HEK293 (cell line): ENCODE measurements at regions not wholly inside any gene's neighbourhood (a gene's known extent, or its start where the extent isn't known, plus 50 kb on each side); places are given as distances from the start of the nearest gene placed in this dataset.

Experiments
- CTCF ChIP-seq: fragments of 450-650 bp; formaldehyde crosslinking; IDR thresholded peaks from 2 replicates; pipeline ENCODE4 v1.5.1; 2016; ENCODE audit warnings: missing biosample characterization, missing genetic modification characterization
- GLI4 ChIP-seq: fragments of 450-650 bp; formaldehyde crosslinking; IDR thresholded peaks from 2 replicates; pipeline ENCODE4 v1.5.1; 2016; ENCODE audit warnings: missing biosample characterization, missing genetic modification characterization
- HOXA7 ChIP-seq: sonication (generic); formaldehyde crosslinking; IDR thresholded peaks from 2 replicates; pipeline ENCODE4 v1.8.1; 2022; ENCODE audit warnings: missing genetic modification reagents, borderline replicate concordance
- SCRT1 ChIP-seq: fragments of 450-650 bp; formaldehyde crosslinking; IDR thresholded peaks from 2 replicates; pipeline ENCODE4 v1.5.1; 2016; ENCODE audit warnings: missing biosample characterization, missing genetic modification characterization, borderline replicate concordance
- TCF7L2 ChIP-seq: IDR thresholded peaks from 2 replicates; pipeline ENCODE4 v1.6.1; 2011; ENCODE audit warnings: low read depth, mild to moderate bottlenecking, inconsistent platforms, low read length, moderate library complexity, borderline replicate concordance
- YY1 ChIP-seq: fragments of 450-650 bp; formaldehyde crosslinking; IDR thresholded peaks from 2 replicates; pipeline ENCODE4 v1.5.1; 2018; ENCODE audit warnings: missing biosample characterization, missing genetic modification characterization
- ZBTB11 ChIP-seq: fragments of 450-650 bp; formaldehyde crosslinking; conservative IDR thresholded peaks from 2 replicates; pipeline ENCODE4 v1.5.1; 2016; ENCODE audit warnings: low read depth, missing biosample characterization, missing genetic modification characterization
- ZBTB7A ChIP-seq: fragments of 450-650 bp; formaldehyde crosslinking; IDR thresholded peaks from 2 replicates; pipeline ENCODE4 v1.5.1; 2016; ENCODE audit warnings: low read depth, missing biosample characterization, missing genetic modification characterization
- ZEB2 ChIP-seq: fragments of 450-650 bp; formaldehyde crosslinking; IDR thresholded peaks from 2 replicates; pipeline ENCODE4 v1.5.1; 2016; ENCODE audit warnings: missing biosample characterization, missing genetic modification characterization
- ZXDB ChIP-seq: fragments of 450-650 bp; formaldehyde crosslinking; IDR thresholded peaks from 2 replicates; pipeline ENCODE4 v1.5.1; 2016; ENCODE audit warnings: missing biosample characterization, missing genetic modification characterization
- TF ChIP-seq, protein P1 (sequence below): fragments of 450-650 bp; formaldehyde crosslinking; IDR thresholded peaks from 2 replicates; pipeline ENCODE4 v1.5.1; 2016; ENCODE audit warnings: missing biosample characterization, missing genetic modification characterization
- TF ChIP-seq, protein P2 (sequence below): fragments of 450-650 bp; formaldehyde crosslinking; IDR thresholded peaks from 2 replicates; pipeline ENCODE4 v1.5.1; 2016; ENCODE audit warnings: missing biosample characterization, missing genetic modification characterization

- TF ChIP-seq ZEB2: no peak
- TF ChIP-seq, protein P1, sequence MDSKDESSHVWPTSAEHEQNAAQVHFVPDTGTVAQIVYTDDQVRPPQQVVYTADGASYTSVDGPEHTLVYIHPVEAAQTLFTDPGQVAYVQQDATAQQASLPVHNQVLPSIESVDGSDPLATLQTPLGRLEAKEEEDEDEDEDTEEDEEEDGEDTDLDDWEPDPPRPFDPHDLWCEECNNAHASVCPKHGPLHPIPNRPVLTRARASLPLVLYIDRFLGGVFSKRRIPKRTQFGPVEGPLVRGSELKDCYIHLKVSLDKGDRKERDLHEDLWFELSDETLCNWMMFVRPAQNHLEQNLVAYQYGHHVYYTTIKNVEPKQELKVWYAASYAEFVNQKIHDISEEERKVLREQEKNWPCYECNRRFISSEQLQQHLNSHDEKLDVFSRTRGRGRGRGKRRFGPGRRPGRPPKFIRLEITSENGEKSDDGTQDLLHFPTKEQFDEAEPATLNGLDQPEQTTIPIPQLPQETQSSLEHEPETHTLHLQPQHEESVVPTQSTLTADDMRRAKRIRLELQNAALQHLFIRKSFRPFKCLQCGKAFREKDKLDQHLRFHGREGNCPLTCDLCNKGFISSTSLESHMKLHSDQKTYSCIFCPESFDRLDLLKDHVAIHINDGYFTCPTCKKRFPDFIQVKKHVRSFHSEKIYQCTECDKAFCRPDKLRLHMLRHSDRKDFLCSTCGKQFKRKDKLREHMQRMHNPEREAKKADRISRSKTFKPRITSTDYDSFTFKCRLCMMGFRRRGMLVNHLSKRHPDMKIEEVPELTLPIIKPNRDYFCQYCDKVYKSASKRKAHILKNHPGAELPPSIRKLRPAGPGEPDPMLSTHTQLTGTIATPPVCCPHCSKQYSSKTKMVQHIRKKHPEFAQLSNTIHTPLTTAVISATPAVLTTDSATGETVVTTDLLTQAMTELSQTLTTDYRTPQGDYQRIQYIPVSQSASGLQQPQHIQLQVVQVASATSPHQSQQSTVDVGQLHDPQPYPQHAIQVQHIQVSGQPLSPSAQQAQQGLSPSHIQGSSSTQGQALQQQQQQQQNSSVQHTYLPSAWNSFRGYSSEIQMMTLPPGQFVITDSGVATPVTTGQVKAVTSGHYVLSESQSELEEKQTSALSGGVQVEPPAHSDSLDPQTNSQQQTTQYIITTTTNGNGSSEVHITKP: no peak
- no peak for TF ChIP-seq ZBTB7A (tag by site-specific recombination)
- TF ChIP-seq HOXA7: no peak
- TF ChIP-seq ZXDB (tag by site-specific recombination): no peak
- TF ChIP-seq CTCF: no peak
- TF ChIP-seq SCRT1 (tag by site-specific recombination): no peak
- no peak for TF ChIP-seq TCF7L2
- TF ChIP-seq ZBTB11 (tag by site-specific recombination): no peak
- no peak for TF ChIP-seq YY1 (tag by site-specific recombination)
- TF ChIP-seq, protein P2, sequence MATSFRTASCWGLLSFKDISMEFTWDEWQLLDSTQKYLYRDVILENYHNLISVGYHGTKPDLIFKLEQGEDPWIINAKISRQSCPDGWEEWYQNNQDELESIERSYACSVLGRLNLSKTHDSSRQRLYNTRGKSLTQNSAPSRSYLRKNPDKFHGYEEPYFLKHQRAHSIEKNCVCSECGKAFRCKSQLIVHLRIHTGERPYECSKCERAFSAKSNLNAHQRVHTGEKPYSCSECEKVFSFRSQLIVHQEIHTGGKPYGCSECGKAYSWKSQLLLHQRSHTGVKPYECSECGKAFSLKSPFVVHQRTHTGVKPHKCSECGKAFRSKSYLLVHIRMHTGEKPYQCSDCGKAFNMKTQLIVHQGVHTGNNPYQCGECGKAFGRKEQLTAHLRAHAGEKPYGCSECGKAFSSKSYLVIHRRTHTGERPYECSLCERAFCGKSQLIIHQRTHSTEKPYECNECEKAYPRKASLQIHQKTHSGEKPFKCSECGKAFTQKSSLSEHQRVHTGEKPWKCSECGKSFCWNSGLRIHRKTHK (tag by site-specific recombination): no peak
- TF ChIP-seq GLI4: no peak
These were observed 190.4 kb downstream of the SALL1 start for GRCh38 chr16:50960517-50961202.
